HEK293T (cell line): ENCODE measurements at regions not wholly inside any gene's neighbourhood (a gene's known extent, or its start where the extent isn't known, plus 50 kb on each side); places are given as distances from the start of the nearest gene placed in this dataset.

ENCODE experiments used
- ARNT ChIP-seq: fragments of 450-650 bp; IDR thresholded peaks from 2 replicates; pipeline ENCODE4 v1.6.1; 2017; ENCODE audit warnings: mild to moderate bottlenecking
- ELF4 ChIP-seq: fragments of 450-650 bp; IDR thresholded peaks from 2 replicates; pipeline ENCODE4 v1.6.1; 2017; ENCODE audit warnings: antibody characterized with exemption
- FOXA1 ChIP-seq: fragments of 450-650 bp; IDR thresholded peaks from 2 replicates; pipeline ENCODE4 v1.6.1; 2016; ENCODE audit warnings: mild to moderate bottlenecking
- HDGF ChIP-seq: fragments of 450-650 bp; IDR thresholded peaks from 2 replicates; pipeline ENCODE4 v1.6.1; 2017; ENCODE audit warnings: antibody characterized with exemption, borderline replicate concordance
- LEF1 ChIP-seq: fragments of 450-650 bp; IDR thresholded peaks from 2 replicates; pipeline ENCODE4 v1.6.1; 2017; ENCODE audit warnings: mild to moderate bottlenecking, borderline replicate concordance
- PKNOX1 ChIP-seq: fragments of 450-650 bp; IDR thresholded peaks from 2 replicates; pipeline ENCODE4 v1.6.1; 2016

- no peak for TF ChIP-seq FOXA1
- no peak for TF ChIP-seq ARNT
- no peak for TF ChIP-seq PKNOX1
- TF ChIP-seq HDGF: no peak
- no peak for TF ChIP-seq ELF4
- no peak for TF ChIP-seq LEF1
Observed at GRCh38 chr2:51304311-51304710, 272.4 kb upstream of the NRXN1 start.
